ENCODE measurements at regions not wholly inside any gene's neighbourhood (a gene's known extent, or its start where the extent isn't known, plus 50 kb on each side); places are given as distances from the start of the nearest gene placed in this dataset.

DNA sequence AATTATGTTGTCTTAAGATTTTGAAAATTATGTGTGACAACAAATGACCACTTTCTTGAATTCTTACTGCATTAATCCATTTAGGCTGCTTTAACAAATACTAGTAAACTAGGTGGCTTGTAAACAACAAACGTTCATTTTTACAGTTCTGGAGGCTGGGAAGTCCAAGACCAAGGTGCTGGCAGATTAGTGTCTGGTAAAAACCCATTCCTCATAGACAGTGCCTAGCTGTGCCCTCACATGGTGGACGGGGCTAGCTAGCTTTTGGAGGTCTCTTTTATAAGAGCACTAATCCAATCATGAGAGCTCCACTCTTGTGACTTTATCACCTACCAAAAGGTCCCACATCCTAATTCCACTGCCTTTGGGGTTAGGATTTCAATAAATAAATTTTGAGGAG, 425.8 kb downstream of the SPRY1 start:
- no peak for DNase-seq

DNA sequence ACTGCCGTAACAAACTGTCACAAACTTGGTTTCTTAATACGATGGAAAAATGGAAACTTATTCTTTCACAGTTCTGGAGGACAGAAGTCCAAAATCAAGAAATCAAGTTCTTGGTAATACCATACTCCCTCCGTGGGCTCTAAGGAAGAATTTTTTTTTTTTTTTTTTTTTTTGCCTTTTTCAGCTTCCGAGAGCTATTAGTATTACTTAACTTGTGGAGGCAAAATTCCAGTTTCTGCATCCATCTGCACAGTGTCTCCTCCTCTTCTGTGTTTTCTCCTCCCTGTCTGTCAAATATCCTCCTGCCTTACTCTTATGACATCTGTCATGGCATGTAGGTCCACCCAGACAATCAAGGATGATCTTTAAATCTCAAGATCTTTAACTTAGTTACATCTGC, 426.6 kb downstream of the SPRY1 start:
- DNase-seq = no peak

DNA sequence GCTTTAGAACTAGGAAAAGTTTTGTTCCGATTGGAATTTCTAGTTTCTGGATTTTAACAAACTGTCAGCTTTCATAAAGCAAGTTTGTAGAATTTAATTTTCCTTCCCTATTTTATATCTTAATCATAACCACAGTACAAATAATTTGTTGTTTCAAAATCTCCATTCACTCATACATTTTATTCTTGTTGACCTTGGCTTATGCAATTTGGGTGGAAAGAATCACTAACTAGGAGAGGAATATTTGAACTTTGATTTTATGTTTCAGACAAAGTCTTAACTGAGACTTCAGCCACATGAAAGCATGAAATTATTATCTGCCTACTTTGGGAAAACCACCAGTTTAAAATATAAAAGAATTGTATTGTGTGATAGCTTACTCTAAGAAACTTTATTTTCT, 427.9 kb downstream of the SPRY1 start:
- no peak for DNase-seq

DNA sequence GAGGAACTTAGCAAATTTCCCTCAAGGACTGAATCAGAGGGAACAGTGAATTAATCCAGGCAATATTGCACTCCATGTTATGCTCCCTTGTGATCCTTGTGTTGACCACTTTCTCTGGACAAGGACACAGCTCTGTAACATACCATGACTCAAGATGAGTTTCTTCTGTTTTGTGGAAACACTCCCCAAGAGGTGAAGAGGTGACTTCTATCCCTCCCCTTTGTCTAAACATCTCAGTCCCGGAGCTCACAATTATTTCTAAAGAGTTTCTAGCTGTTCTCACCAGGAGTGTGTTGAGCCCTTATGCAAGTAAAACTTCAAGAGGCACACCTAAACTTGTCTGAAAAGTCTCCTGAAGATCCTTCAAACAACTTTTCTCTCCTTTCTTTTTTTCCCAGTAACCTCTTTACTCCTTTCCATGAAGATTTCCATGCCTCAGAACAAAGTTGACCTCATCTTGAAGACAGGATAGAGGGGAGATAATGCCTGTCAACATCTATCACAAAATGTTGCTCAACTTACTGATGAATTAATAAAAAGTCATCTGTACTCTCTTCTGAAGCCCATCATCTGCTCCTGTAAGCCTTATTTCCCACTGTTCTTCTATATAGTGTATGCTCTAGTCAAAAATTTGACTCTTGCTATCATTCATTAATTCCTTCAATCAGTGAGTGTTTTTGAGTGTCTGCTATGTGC, 429.1 kb downstream of the SPRY1 start:
- DNase-seq = no peak

DNA sequence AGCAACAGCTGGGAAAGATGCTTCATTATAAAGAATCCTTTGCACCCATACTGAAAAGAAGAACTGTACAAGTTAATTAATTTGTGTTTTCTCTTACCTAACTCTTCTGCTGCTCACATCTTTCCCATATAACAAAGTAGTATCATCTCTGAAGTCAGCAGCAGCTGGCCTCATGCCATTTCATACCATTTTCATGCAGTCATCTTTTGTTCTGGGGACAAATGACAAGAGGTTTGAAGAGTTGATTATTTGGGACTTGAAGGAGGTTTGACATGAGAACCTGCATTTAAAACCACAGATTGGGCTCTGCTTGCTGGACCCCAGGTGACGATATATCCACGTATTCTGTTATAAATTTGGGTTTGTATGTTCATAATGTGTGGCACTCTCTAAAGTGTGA, 430.3 kb downstream of the SPRY1 start:
- DNase-seq = peak; percentile 28

DNA sequence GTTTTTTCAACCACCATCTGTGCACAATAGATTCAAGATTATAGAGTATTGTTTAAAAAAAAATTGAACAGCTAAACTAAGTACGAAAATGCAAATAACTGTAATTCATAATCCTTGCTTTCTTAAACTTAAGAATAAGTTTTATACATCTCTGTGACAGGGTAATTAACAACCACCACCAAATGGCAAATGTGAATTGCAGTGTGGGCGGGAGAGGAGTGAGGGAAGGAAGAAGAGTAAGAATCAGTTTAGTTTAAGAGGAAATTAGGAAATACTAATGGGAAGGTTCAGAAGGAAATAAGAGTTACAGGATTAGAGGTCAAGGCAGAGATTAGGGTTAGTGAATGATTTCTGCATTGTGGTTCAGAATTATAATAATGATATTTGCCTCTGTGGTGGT, 430.9 kb downstream of the SPRY1 start:
- DNase-seq = no peak

DNA sequence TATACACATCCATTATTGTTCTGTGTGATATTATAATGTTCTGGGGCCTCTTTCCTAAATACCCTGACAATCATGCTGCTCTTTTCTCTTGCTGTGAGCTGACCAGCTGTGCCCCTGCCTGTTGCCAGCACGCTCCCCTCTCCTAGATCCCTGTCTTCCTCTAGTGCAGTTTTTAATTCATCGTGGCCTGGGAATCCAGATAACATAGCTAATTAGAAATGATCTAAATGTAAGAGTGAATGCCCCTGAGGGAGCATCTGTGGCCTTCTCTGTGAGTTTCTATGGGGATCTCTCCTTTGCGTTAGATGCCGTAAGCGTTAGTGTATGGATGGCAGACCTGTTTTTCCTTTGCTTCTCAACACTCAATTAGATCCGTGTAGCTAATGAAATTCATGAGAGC, 434.3 kb downstream of the SPRY1 start:
- no peak for DNase-seq

DNA sequence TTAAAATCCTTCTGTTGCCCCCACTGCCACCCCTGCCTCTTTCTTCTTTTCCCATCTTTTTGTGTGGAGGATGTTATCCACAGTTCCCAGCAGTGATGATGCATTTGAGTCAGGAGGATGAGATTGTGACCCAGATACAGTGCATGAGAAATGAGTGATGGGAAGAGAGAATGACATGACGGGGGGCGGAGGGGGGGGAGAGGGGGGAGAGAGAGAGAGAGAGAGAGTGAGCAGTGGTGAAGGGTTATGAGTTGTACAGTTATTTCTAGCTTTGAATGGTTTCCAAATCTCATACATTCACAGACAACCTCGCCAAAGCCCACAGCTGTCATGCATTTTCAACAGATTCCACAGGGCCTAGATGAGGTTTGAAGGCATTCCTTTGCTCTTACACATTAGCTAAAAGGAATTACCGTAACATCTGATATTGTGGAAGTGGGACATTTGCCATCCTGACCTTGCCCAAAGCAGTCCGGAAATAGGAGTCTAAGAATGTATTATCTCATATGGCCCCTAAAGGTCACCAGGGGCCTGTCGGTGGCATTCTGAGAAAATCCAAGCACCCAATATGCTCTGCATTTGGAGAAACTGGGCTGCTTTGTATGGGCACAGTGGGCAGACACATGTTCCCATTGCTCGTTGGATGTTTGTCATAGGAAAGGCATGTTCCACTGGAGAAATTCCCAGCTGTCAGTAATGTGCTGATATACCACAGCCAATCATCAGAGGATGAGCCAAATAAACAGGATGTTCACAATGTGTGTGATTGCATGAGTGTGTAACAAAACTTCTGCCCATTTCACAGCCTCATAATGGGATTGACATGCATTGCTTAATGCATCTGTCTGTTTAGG, 435.8 kb downstream of the SPRY1 start:
- DNase-seq = peak; percentile 96

DNA sequence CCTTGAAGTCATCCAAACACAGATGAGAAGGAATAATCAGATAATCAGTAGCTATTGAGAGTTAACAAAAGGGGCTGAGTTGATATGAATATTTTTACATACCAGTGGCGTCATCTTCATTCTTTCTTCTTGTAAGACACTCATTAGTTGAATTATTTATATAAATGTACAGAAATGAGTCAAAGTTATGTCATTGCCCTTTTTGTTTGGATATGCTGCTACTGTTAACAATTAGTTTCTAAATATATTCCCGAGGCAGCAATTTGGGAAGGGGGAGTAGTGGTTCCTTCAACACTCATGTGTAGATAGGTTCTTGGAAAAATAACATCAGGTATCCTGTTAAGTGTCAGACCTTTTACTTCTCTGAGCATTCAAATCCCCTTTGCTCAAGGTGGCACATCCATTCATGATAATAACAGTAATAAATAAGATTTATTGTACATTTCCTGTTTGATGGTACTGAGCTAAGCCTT, 436.6 kb downstream of the SPRY1 start:
- peak; percentile 68 for DNase-seq

DNA sequence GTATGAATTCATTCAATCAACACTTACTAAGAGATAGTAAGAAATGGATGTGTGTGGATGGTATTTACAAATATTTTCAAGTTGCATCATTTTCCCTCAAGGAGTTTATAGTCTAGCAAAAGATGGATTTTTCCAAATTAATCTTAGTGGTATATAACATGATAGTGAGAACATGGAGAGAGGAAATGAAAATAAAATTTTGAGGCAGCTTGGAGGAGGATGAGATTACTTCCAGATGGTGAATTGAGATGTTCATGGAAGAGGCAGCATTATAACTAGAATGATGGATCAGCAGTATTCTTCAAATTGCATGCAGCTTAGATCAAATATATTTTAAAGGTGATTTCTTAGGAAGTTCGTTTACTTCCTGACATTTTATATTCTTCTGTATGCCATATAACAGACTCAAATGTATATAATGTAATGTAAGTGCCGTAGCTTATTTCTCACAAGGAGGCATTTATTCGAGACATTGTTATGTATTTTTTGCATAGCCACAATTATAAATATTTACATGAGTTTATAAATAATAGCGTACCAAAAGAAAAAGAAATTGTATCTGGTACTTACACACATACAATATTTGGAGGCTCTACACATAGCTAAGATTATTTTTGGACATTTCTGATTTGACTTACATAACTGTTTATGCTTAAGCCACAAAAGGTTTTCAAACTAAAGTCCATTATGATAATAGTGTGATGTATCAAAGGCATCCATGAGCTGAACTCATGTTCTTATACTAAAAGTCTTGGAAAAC, 439.4 kb downstream of the SPRY1 start:
- no peak for DNase-seq

DNA sequence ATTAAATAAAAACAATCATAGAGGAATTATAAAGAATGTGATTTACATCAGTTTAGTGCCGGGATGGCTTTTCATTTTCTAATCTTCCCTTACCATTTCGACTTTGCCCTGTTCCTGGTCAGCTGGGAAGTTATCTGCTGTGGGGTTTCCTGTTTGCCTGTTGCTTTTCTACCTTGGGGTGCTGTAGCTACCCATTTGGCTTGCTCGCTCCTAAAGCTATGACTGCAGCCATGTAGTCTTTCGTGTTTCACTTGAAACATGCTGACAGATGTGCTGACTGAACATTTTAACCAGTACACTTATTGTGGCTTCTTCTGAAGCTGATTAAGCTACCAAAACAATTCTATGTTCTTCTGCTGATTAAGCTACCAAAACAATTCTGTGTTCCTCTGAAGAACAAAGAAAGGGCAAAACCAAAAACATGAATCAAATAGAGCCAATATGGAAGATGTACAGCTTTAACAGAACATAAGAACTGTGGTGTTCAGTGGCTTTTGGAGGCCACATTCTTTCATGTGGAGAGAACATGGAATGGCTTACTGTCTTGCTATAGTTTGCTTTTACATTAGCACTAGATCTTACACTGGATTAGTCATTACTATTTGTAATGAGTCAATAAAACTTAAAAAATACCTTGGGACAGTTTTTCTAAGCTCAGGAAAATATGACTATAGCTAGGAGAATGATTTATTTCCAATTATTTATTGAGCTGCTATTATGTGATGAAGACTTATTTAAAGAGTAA, 440.4 kb downstream of the SPRY1 start:
- DNase-seq = no peak

DNA sequence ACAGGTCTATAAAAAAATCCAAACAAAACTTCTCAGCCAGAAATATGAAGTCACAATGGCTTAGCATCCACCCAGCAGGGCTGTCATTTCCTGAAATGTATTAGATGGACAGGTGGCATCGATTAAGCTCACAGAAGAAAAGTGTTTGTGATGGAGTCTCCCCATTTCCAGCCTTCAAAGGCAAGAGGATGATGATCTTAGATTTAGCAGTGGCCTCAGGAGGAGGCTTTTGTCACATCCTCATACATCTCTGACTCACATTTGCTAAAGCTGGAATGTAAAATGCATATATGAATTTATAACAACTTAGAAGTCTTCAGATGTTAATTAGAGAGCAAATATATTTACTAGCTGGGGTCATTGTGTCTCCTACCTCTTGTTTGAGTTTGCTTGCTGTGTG, 441.9 kb downstream of the SPRY1 start:
- no peak for DNase-seq

DNA sequence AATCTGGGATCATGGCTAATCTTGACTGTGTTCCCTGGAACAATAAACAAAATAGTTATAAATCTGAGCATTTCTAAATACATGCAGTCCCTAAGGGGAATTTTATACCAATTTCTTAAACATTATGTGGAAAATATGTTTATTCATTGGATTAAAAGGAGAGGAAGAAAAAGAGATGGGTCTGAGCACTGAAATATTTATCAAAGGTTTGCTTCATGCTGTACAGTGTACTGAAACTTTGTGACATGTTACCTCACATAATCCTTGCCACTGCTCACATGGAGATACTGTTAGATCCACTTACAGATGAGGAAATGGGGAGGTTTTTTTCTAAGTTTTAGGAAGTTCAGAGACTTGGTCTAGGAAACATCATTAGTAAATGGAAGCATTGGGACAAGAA, 443.6 kb downstream of the SPRY1 start:
- DNase-seq = no peak

DNA sequence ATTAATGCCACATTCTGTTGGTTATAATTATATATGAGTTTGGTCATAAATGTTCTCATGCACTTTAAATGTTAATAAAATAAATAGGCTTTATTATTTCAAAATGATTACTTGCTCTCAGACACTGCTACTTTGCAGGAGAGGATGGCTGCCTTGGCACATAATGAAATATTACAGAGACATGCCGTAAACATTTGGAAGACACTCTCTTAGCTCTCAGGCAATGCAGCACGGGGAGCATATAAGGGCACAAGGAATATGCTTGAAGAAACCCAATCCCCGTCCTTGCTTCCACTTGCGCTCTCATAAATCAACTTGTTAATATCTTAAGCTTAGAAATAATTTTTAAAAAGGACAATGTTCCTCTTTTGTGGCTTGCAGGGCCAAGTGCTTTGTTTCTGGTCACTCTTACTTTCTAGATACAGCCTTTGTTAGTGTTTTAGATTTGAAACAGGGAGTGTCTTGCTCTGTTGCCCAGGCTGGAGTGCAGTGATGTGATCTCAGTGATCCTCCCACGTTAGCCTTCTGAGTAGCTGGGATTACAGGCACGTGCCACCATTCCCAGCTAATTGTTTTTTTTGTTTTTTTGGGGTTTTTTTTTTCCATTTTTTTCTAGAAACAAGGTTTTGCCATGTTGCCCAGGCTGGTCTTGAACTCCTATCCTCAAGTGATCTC, 445.0 kb downstream of the SPRY1 start:
- DNase-seq = no peak

DNA sequence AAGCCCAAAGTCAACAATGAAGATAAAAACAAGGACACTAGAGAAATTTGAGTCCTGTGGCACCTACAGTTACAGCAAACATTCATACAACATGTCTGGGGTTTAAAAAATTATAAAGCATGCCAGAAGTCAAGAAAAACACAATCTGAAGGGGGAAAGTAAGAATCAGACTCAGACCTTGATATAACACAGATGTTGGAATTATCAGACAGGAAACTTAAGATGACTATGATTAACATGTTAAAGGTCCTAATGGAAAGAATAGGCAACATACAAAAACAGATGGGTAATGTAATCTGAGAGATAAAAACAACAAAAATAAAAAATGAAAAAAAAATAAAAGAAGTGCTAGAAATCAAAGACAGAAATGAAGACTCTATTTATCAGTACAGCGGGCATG, 446.5 kb downstream of the SPRY1 start:
- DNase-seq = no peak

DNA sequence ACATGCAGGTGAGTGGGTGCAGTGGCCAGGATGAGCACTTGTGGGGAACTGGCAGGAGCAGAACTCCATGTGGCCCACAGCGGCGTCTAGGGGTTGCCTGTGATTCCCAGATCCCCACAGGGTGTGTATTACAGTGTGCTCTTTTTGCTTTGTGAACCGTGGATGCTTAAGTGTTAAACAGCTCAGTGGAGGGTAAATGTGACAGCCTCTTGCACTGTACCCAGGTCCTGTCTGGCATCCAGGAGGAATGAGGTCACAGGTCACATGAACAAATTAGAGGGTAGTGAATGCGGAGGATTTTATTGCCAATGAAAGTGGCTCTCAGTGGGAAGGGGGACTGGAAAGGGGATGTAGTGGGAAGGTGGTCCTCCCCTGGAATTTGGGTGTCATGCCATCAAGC, 447.8 kb downstream of the SPRY1 start:
- no peak for DNase-seq

DNA sequence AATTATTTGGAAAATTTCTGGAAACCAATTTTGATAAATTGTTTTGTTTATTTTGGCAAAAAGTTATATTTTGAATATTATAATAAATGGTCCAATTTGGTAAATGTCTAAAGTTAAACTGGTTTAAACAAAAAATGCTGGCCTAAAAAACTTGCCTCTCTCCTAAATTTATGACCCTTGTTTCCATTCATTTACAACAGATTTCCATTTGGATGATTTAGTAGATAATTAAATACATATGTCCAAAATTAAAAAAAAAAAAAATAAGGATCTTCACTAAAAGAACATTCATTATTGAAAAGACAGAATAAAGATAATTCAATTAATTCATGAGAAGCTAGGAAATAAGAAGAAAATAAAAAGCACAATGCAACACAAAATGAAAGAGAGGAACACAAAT, 449.5 kb downstream of the SPRY1 start:
- no peak for DNase-seq

DNA sequence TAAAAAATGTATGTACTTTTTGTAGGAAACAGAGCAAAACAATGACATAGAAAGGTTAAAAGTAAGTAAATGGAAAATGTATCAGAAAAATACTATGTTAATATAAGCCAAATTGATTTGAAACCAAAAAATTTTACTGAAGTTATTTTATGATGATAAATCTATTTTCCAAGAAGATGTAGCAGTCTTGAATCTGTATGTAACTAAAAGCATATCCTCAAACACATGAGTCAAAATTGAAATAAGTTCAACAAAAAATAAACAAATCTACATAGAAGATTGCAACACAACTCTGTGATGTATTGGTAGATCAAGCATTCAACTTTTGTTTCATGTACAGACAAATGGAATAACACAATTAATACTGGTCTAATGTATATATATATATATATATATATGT, 450.0 kb downstream of the SPRY1 start:
- DNase-seq = no peak

DNA sequence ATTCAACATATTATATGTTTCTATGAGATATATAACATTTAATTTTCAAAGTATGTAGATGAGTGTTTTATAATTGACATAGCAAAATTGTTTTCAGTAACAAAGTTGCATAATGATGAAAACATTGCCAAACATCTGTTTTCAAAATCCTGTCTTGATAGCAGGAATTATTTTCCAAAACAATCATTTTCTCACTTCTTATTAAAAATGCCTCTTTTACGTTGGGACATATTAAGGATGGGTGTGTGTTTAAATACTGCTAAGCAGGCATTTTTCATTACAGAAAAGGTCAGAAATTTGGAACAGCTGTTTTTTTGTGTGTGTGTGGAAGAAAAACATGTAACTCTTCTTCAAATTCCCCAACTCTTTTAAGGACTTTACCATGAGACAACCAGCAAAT, 452.0 kb downstream of the SPRY1 start:
- no peak for DNase-seq

DNA sequence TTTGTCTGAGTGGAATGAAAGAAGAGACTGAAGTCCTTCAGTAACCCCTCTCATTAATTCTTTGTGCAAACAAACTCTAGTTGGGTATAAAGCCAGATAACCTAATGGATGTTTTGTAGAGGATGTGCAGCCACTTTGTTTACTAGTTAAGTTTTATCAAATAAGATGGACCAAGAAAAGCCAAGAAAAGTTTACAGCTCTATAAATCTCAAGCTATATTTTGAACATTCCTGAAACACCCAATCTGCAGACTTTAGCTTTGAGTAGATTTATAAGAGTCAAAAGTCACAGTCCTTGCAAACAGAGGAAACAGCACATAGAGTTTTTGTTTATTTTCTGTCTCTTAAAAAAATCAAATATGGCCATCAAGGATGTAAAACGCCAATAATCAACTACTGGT, 452.9 kb downstream of the SPRY1 start:
- no peak for DNase-seq

DNA sequence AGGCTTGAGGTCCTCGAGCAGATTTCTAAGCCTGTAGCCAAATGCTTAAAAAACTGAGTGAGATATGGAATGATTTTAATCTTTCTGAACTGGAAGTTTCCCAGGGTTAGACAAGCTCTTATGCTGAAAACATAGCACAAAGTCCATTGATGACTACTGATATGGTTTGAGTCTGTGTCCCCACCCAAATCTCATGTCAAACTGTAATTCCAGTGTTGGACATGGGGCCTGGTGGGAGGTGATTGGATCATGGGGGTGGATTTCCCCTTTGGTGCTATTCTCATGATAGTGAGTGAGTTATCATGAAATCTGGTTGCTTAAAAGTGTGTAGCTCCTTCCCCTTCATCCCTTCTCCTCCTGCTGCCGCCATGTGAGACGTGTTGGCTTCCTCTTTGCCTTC, 454.9 kb downstream of the SPRY1 start:
- no peak for DNase-seq

DNA sequence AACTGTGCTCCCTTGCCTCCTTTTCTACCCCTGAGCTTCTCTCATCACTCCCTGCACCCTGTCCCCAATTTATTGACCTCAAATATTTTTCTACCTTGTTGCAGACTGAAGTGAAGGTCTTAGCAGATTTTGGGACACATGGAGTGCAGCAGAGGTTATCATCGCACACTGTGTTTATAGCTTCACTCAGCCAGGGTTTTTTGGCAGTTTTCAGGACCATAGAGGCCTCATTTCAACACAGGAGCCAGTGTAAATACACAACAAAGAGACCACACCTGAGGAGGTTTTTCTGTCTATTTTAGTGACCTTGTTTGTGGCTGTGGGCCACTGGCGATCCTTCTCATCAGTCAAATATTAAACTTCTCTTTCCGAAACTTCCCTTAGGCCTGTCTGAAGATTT, 457.1 kb downstream of the SPRY1 start:
- no peak for DNase-seq

Data from kidney glomerular epithelial cell (primary cell).